Hepatocyte (in vitro differentiated cells): ENCODE measurements at regions not wholly inside any gene's neighbourhood (a gene's known extent, or its start where the extent isn't known, plus 50 kb on each side); places are given as distances from the start of the nearest gene placed in this dataset.
"Not testable (repeated sequence)": the region's sequence is repeated elsewhere in the genome, so short reads cannot be mapped to it uniquely, and the experiment has no call there.

Experiments used
- DNase-seq: peaks from one replicate; pipeline ENCODE4 v3.0.0-alpha.2; 2016; ENCODE audit warnings: low spot score
- H2AFZ ChIP-seq: fragments of 200-600 bp; sonication (generic); 2 replicates; pipeline ENCODE4 v1.6.0; 2016; ENCODE audit warnings: antibody characterized with exemption, mild to moderate bottlenecking
- H3K27ac ChIP-seq: fragments of 200-600 bp; sonication (generic); 2 replicates; pipeline ENCODE4 v1.5.1; 2016; ENCODE audit warnings: mild to moderate bottlenecking
- H3K27me3 ChIP-seq: fragments of 200-600 bp; sonication (generic); 2 replicates; pipeline ENCODE4 v1.6.1; 2016
- H3K36me3 ChIP-seq: fragments of 200-600 bp; sonication (generic); replicated peaks from 2 replicates; pipeline ENCODE4 v1.5.1; 2016; ENCODE audit warnings: low read depth; ENCODE audit not compliant: insufficient read depth
- H3K4me1 ChIP-seq: fragments of 200-600 bp; sonication (generic); 2 replicates; pipeline ENCODE4 v1.5.1; 2016; ENCODE audit warnings: mild to moderate bottlenecking, moderate library complexity; ENCODE audit not compliant: insufficient read depth
- H3K4me2 ChIP-seq: fragments of 200-600 bp; sonication (generic); 2 replicates; pipeline ENCODE4 v1.6.0; 2016
- H3K4me3 ChIP-seq: fragments of 200-600 bp; sonication (generic); 2 replicates; pipeline ENCODE4 v1.5.1; 2016; ENCODE audit warnings: mild to moderate bottlenecking
- H3K79me2 ChIP-seq: fragments of 200-600 bp; sonication (generic); 2 replicates; pipeline ENCODE4 v1.6.0; 2017; ENCODE audit warnings: mild to moderate bottlenecking
- H3K9me2 ChIP-seq: fragments of 200-600 bp; sonication (generic); replicated peaks from 2 replicates; pipeline ENCODE4 v1.6.0; 2017; ENCODE audit warnings: mild to moderate bottlenecking; ENCODE audit not compliant: insufficient read depth
- H3K9me3 ChIP-seq: fragments of 200-600 bp; sonication (generic); 2 replicates; pipeline ENCODE4 v1.5.1; 2016; ENCODE audit warnings: low read depth, mild to moderate bottlenecking
- H4K20me1 ChIP-seq: fragments of 200-600 bp; sonication (generic); 2 replicates; pipeline ENCODE4 v1.6.0; 2016; ENCODE audit warnings: mild to moderate bottlenecking; ENCODE audit not compliant: insufficient read depth, poor library complexity, severe bottlenecking
- EZH2 ChIP-seq: fragments of 200-600 bp; sonication (generic); IDR thresholded peaks from 2 replicates; pipeline ENCODE4 v1.6.1; 2016; ENCODE audit warnings: antibody characterized with exemption, mild to moderate bottlenecking, borderline replicate concordance
- EZH2phosphoT487 ChIP-seq: fragments of 200-600 bp; sonication (generic); IDR thresholded peaks from one replicate; pipeline ENCODE4 v1.6.1; 2018; ENCODE audit warnings: antibody characterized with exemption, mild to moderate bottlenecking, low read depth, moderate library complexity; ENCODE audit not compliant: unreplicated experiment, severe bottlenecking
- WGBS: methylation state at CpG from one replicate; pipeline ENCODE4 v1.1.6; 2016; ENCODE audit warnings: low lambda C conversion rate; ENCODE audit errors: missing lambda C conversion rate; 5-methylcytosine and 5-hydroxymethylcytosine counted together
- TF ChIP-seq, protein P1 (sequence below): fragments of 200-600 bp; sonication (generic); IDR thresholded peaks from 2 replicates; pipeline ENCODE4 v1.5.1; 2016; ENCODE audit warnings: antibody characterized with exemption, mild to moderate bottlenecking; ENCODE audit not compliant: poor library complexity

DNA sequence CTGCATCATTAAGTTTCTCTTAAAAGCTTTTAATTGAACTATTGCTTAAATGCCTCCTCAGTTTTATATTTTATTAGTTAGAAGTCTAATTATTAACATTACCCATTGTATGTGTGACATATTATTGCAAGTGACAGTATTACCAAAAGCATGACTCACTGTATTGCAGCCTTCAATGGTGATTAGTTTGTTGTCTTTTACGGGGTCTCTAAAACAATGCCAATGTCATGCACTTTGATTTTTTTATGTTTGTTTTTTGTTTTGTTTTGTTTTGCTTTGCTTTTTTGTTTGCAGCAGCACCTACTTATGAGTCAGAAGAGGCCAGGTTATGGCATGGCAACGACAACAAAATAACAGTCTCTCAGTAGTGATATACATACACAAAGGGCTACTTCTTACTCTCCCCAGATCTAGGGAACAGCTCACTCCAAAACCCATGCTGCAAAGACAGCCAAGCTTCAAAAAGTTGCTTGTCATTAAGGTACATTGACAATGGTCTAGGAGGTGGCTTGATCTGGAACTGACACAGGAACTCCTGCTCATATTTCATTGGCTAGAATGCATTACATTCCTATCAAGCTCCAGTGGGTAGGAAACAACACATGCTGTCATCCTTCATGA, 293.7 kb upstream of the POM121L12 start:
- no peaks in the 10 kb centered on the region for H3K9me3 ChIP-seq
- H3K4me3 ChIP-seq: no peak overlapping the region
- H2AFZ ChIP-seq: no peak overlapping the region
- H4K20me1 ChIP-seq: no peaks in the 10 kb centered on the region
- no peaks in the 10 kb centered on the region for H3K36me3 ChIP-seq
- no peaks in the 10 kb centered on the region for H3K79me2 ChIP-seq
- no peak for DNase-seq
- H3K27ac ChIP-seq: no peak overlapping the region
- TF ChIP-seq EZH2phosphoT487: no peak
- no peak overlapping the region for H3K4me2 ChIP-seq
- H3K27me3 ChIP-seq: no peaks in the 10 kb centered on the region
- H3K9me2 ChIP-seq: no peaks in the 10 kb centered on the region
- 73% methylated on average over 2 of the region's 2 CpGs for WGBS
- H3K4me1 ChIP-seq: no peaks in the 10 kb centered on the region

DNA sequence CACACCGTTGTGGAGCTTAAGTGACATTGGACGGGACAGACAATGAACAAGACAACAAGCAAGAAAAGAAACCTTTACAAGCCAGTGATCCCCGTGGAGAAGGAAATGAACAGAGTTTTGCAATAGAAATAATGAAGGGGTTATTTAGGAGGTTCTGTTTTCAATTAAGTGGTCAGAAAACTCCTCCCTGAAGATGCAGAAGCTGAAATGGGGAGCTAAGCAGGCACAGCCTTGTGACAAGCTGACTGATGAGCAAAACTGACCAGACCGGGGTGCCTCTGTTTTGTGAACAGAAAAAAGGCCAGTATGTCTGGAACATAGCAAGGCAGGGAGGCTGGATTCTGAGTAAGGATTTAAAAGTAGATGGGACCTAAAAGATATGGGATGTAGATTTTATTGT, 299.8 kb upstream of the POM121L12 start:
- Histone ChIP-seq H3K4me2 (no peak overlapping the region), H3K4me1 (no peaks in the 10 kb centered on the region), H3K9me3 (no peaks in the 10 kb centered on the region), H2AFZ (no peak overlapping the region), H4K20me1 (no peaks in the 10 kb centered on the region), H3K79me2 (no peaks in the 10 kb centered on the region), H3K27ac (no peak overlapping the region), H3K4me3 (no peak overlapping the region), H3K27me3 (no peaks in the 10 kb centered on the region), H3K36me3 (no peaks in the 10 kb centered on the region), H3K9me2 (no peaks in the 10 kb centered on the region)
- no peak for DNase-seq
- WGBS: 43% methylated on average over 4 of the region's 4 CpGs
- TF ChIP-seq EZH2phosphoT487: no peak
- TF ChIP-seq, protein P1, sequence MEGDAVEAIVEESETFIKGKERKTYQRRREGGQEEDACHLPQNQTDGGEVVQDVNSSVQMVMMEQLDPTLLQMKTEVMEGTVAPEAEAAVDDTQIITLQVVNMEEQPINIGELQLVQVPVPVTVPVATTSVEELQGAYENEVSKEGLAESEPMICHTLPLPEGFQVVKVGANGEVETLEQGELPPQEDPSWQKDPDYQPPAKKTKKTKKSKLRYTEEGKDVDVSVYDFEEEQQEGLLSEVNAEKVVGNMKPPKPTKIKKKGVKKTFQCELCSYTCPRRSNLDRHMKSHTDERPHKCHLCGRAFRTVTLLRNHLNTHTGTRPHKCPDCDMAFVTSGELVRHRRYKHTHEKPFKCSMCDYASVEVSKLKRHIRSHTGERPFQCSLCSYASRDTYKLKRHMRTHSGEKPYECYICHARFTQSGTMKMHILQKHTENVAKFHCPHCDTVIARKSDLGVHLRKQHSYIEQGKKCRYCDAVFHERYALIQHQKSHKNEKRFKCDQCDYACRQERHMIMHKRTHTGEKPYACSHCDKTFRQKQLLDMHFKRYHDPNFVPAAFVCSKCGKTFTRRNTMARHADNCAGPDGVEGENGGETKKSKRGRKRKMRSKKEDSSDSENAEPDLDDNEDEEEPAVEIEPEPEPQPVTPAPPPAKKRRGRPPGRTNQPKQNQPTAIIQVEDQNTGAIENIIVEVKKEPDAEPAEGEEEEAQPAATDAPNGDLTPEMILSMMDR: no peak
- TF ChIP-seq EZH2: no peak

DNA sequence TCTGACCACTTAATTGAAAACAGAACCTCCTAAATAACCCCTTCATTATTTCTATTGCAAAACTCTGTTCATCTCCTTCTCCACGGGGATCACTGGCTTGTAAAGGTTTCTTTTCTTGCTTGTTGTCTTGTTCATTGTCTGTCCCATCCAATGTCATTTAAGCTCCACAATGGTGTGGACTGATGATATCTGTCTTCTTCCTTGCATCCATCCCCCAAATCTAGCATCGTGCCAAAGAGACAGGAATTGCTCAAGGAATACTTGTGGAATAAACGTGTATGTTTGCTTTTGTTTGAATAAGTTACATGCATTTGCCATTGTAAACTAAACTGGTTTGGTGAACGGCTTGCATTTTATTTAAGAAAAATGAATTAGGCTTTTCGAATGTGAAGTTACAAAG, 306.8 kb upstream of the POM121L12 start:
- H3K9me3 ChIP-seq, DNase-seq, H4K20me1 ChIP-seq, H3K36me3 ChIP-seq, H3K4me3 ChIP-seq, H3K27me3 ChIP-seq, H3K9me2 ChIP-seq, H3K4me2 ChIP-seq, H3K27ac ChIP-seq, H3K79me2 ChIP-seq, H3K4me1 ChIP-seq, H2AFZ ChIP-seq: not testable (repeated sequence)
- WGBS: 71% methylated on average over 5 of the region's 5 CpGs

DNA sequence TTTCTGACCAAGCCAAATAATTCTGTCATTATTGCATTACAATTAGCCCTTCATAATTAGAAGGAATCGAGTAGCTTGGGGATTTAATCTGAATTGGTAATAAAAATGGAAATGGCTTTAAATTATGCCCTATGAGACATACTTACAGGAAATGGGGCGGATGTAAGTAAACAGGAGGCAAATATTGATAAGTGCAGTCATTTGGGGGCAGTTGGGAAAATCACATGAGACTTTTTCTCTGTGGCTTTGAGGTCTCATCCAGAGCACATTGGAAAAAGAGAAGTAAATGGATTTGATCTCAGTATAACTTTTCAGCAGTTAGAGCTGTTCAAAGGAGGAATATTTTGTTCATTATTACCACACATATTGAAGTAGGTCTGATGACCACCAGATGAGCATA, 307.8 kb upstream of the POM121L12 start:
- no peak for DNase-seq
- Histone ChIP-seq H3K27me3 (no peaks in the 10 kb centered on the region), H3K4me1 (no peaks in the 10 kb centered on the region), H3K9me3 (no peaks in the 10 kb centered on the region), H3K4me3 (no peak overlapping the region), H3K4me2 (no peak overlapping the region), H3K36me3 (no peaks in the 10 kb centered on the region), H3K27ac (no peak overlapping the region), H4K20me1 (no peaks in the 10 kb centered on the region), H3K79me2 (no peaks in the 10 kb centered on the region), H2AFZ (no peak overlapping the region), H3K9me2 (no peaks in the 10 kb centered on the region)
- 83% methylated on average over 2 of the region's 2 CpGs for WGBS
- TF ChIP-seq, protein P1: no peak
- no peak for TF ChIP-seq EZH2
- no peak for TF ChIP-seq EZH2phosphoT487
